ENCODE measurements at regions not wholly inside any gene's neighbourhood (a gene's known extent, or its start where the extent isn't known, plus 50 kb on each side); places are given as distances from the start of the nearest gene placed in this dataset.

- H3K9me3 ChIP-seq (ENCODE audit: control insufficient read depth in 4 of 4, low read length in 3 of 4): no peaks in the 10 kb centered on the region
- no peak for DNase-seq (ENCODE audit: low spot score)
- no peak overlapping the region for H3K9ac ChIP-seq (ENCODE audit: low read depth in 1 of 2, low read length in 2 of 2)
- H3K4me1 ChIP-seq (ENCODE audit: control insufficient read depth in 4 of 4, insufficient read depth in 4 of 4, low read length in 3 of 4): no peaks in the 10 kb centered on the region
- H3K36me3 ChIP-seq (ENCODE audit: control insufficient read depth in 4 of 4, insufficient read depth in 3 of 4, low read depth in 1 of 4, low read length in 3 of 4): peaks cover 0 to 3% (median 0%) of the 10 kb centered on the region in 4 donors
- H3K27ac ChIP-seq (ENCODE audit: low read depth in 1 of 2, low read length in 2 of 2): no peak overlapping the region
- no peaks in the 10 kb centered on the region for H3K27me3 ChIP-seq (ENCODE audit: control insufficient read depth in 4 of 4, insufficient read depth in 4 of 4, low read length in 3 of 4)
- TF ChIP-seq FOXA2 (IDR thresholded peaks at IDR 0.05) (no peak), NR2F2 (IDR thresholded peaks at IDR 0.05) (no peak), ATF3 (IDR thresholded peaks at IDR 0.05) (no peak), HNF4G (IDR thresholded peaks at IDR 0.05) (no peak), JUND (IDR thresholded peaks at IDR 0.05) (no peak), GABPA (IDR thresholded peaks at IDR 0.05 in 1 of 2, conservative IDR thresholded peaks at IDR 0.05 in 1 of 2) (no peak), MAX (IDR thresholded peaks at IDR 0.05) (no peak), YY1 (IDR thresholded peaks at IDR 0.05) (no peak), RXRA (IDR thresholded peaks at IDR 0.05) (no peak), CTCF (IDR thresholded peaks at IDR 0.05; ENCODE audit: low read depth, low read length, missing input control) (no peak), EGR1 (IDR thresholded peaks at IDR 0.05; ENCODE audit: low read depth in 2 of 2) (no peak), HNF4A (conservative IDR thresholded peaks at IDR 0.05) (no peak), REST (IDR thresholded peaks at IDR 0.05) (no peak), SP1 (IDR thresholded peaks at IDR 0.05) (no peak), ZBTB33 (IDR thresholded peaks at IDR 0.05) (no peak)
- H3K4me3 ChIP-seq (ENCODE audit: low read depth in 1 of 3, low read length in 3 of 3): no peak overlapping the region
- 93% methylated on average over 3 of the region's 3 CpGs for WGBS
Observed at GRCh38 chr14:100473249-100473648, 114.0 kb downstream of the BEGAIN start.

GRCh38 chr14:100474196-100474595 is 113.0 kb downstream of the BEGAIN start:
- H3K4me3 ChIP-seq (ENCODE audit: low read depth in 1 of 3, low read length in 3 of 3): no peak overlapping the region
- 93% methylated on average over 8 of the region's 8 CpGs for WGBS
- TF ChIP-seq HNF4G (IDR thresholded peaks at IDR 0.05) (no peak), GABPA (IDR thresholded peaks at IDR 0.05 in 1 of 2, conservative IDR thresholded peaks at IDR 0.05 in 1 of 2) (no peak), FOXA1 (IDR thresholded peaks at IDR 0.05) (no peak), ZBTB33 (IDR thresholded peaks at IDR 0.05) (no peak), FOXA2 (IDR thresholded peaks at IDR 0.05) (no peak), EGR1 (IDR thresholded peaks at IDR 0.05; ENCODE audit: low read depth in 2 of 2) (no peak), NR2F2 (IDR thresholded peaks at IDR 0.05) (no peak), MAX (IDR thresholded peaks at IDR 0.05) (no peak), ATF3 (IDR thresholded peaks at IDR 0.05) (no peak), REST (IDR thresholded peaks at IDR 0.05) (no peak), SP1 (IDR thresholded peaks at IDR 0.05) (no peak), HNF4A (conservative IDR thresholded peaks at IDR 0.05) (no peak), RXRA (IDR thresholded peaks at IDR 0.05) (no peak), TAF1 (conservative IDR thresholded peaks at IDR 0.05) (no peak)

More at GRCh38 chr14:100474196-100474595, 113.0 kb downstream of the BEGAIN start:
- Histone ChIP-seq H3K9ac (ENCODE audit: low read depth in 1 of 2, low read length in 2 of 2) (no peak overlapping the region), H3K36me3 (ENCODE audit: control insufficient read depth in 4 of 4, insufficient read depth in 3 of 4, low read depth in 1 of 4, low read length in 3 of 4) (peaks cover 0 to 3% (median 0%) of the 10 kb centered on the region in 4 donors), H3K27ac (ENCODE audit: low read depth in 1 of 2, low read length in 2 of 2) (no peak overlapping the region), H3K9me3 (ENCODE audit: control insufficient read depth in 4 of 4, low read length in 3 of 4) (no peaks in the 10 kb centered on the region), H3K4me1 (ENCODE audit: control insufficient read depth in 4 of 4, insufficient read depth in 4 of 4, low read length in 3 of 4) (no peaks in the 10 kb centered on the region), H3K27me3 (ENCODE audit: control insufficient read depth in 4 of 4, insufficient read depth in 4 of 4, low read length in 3 of 4) (no peaks in the 10 kb centered on the region)
- no peak for DNase-seq (ENCODE audit: low spot score)

All from liver (tissue), 8 donors.